Body of pancreas (tissue), 4 donors: ENCODE measurements at regions not wholly inside any gene's neighbourhood (a gene's known extent, or its start where the extent isn't known, plus 50 kb on each side); places are given as distances from the start of the nearest gene placed in this dataset.
"Not testable (repeated sequence)": the region's sequence is repeated elsewhere in the genome, so short reads cannot be mapped to it uniquely, and the experiment has no call there.

Source experiments
- ATAC-seq: fragments of 150-250 bp; one replicate; pipeline ENCODE4 v1.9.1; 2016
- DNase-seq, 4 donors: peaks; one replicate each; pipeline ENCODE4 v3.0.0-alpha.2; 2019
- H3K27ac ChIP-seq, 4 donors: fragments of 200-600 bp; sonication (generic); 1 replicate in 3 of 4; 2 replicates in 1 of 4; pipeline versions ENCODE4 v1.5.1 to v1.6.1; 2016 to 2019; ENCODE audit warnings: mild to moderate bottlenecking in 1 of 4, mixed read lengths in 1 of 4, moderate library complexity in 1 of 4
- H3K27me3 ChIP-seq, 2 donors: fragments of 200-600 bp; sonication (generic); one replicate each; pipeline ENCODE4 v1.6.0; 2016; ENCODE audit warnings: mild to moderate bottlenecking in 1 of 2
- H3K36me3 ChIP-seq, 2 donors: fragments of 200-600 bp; sonication (generic); replicated peaks in 1 of 2; 2 replicates each; pipeline ENCODE4 v1.5.1; 2016; ENCODE audit warnings: low read depth in 2 of 2; ENCODE audit not compliant: insufficient read depth in 1 of 2
- H3K4me1 ChIP-seq: fragments of 200-600 bp; sonication (generic); one replicate; pipeline ENCODE4 v1.6.0; 2016
- H3K4me3 ChIP-seq, 2 donors: fragments of 200-600 bp; sonication (generic); 1 replicate in 1 of 2; 2 replicates in 1 of 2; pipeline ENCODE4 v1.5.1; 2016 to 2019
- H3K9me3 ChIP-seq, 3 donors: fragments of 200-600 bp; sonication (generic); 1 replicate in 2 of 3; 2 replicates in 1 of 3; pipeline ENCODE4 v1.5.1; 2016
- CTCF ChIP-seq, 7 experiments: fragments of 450-650 bp in 4 of 7; fragments of 200-600 bp in 3 of 7; sonication (generic) in 3 of 7; IDR thresholded peaks; one replicate each; pipeline ENCODE4 v1.5.1; 2016 to 2019; ENCODE audit warnings: antibody characterized with exemption in 7 of 7
- POLR2A ChIP-seq, 3 donors: fragments of 450-650 bp; IDR thresholded peaks; one replicate each; pipeline ENCODE4 v1.6.1; 2016; ENCODE audit warnings: antibody characterized with exemption in 3 of 3, mild to moderate bottlenecking in 2 of 3
- WGBS, 2 donors: methylation state at CpG; one replicate each; pipeline ENCODE4 v1.1.5; 2017; 5-methylcytosine and 5-hydroxymethylcytosine counted together
- intact Hi-C: fragments of 100-400 bp; cut with DNase I; formaldehyde crosslinking; loops from one replicate; pipeline ENCODE4 v1.15.1; 2023

DNA sequence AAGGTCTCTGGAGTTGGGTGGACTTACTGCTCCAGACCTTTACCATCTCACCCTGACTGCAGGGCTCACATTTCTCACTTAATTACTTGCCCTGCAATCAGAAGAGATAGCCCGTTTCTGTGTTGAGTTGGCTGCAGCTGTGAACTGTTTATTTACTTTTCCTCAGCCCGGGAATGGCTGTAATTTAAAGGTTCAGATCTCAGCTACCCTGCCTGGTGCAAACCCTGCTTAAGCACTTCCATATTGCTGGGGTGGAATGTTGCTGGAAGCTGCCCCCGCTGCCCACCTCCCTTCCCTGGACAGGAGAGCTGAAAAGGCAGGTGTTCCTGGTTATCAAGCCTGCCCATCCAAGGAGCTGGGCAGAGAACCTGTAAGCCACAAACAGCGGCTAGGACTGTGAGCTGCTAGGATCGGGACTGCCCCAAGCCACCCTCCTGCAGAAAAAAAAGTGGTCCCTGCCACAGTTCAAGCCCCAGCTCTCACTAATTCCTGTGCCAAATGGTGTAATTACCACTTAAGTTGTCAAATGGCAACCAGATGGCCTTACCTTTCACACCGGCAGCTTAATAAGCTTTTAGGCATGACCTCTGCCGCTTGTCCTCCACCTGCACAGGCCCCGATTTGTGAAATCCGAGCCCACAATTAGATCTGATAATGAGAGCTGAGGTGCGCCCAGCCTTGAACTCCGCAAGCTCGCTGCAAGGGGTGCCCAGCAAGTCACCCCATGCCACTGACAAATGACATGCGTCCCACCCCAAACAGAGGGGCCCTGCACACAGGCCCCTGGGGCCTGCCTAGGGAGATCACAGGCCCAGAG lies 269.8 kb downstream of the C16orf95 start:
- Histone ChIP-seq H3K36me3 (no peaks in the 10 kb centered on the region), H3K27ac (no peak overlapping the region), H3K4me1 (peaks cover 34% of the 10 kb centered on the region), H3K9me3 (no peaks in the 10 kb centered on the region), H3K27me3 (no peaks in the 10 kb centered on the region), H3K4me3 (no peak overlapping the region)
- intact Hi-C loops: no loop called here
- WGBS, 2 donors: 23 to 40% methylated on average over 3 to 13 of the region's 13 CpGs
- DNase-seq (no peak), ATAC-seq (no peak)
- TF ChIP-seq CTCF (IDR thresholded peaks at IDR 0.05) (no peak), POLR2A (IDR thresholded peaks at IDR 0.05) (no peak)

GRCh38 chr16:87048038-87048729 lies 269.0 kb downstream of the C16orf95 start:
- Histone ChIP-seq H3K9me3 (no peaks in the 10 kb centered on the region), H3K36me3 (no peaks in the 10 kb centered on the region), H3K4me1 (peaks cover 27% of the 10 kb centered on the region), H3K27ac (no peak overlapping the region), H3K4me3 (no peak overlapping the region), H3K27me3 (no peaks in the 10 kb centered on the region)
- no peak for DNase-seq
- intact Hi-C loops: no loop called here
- ATAC-seq: no peak
- TF ChIP-seq POLR2A (IDR thresholded peaks at IDR 0.05) (no peak), CTCF (IDR thresholded peaks at IDR 0.05) (no peak)
- WGBS, 2 donors: 75 to 85% methylated on average over 8 to 9 of the region's 9 CpGs

DNA sequence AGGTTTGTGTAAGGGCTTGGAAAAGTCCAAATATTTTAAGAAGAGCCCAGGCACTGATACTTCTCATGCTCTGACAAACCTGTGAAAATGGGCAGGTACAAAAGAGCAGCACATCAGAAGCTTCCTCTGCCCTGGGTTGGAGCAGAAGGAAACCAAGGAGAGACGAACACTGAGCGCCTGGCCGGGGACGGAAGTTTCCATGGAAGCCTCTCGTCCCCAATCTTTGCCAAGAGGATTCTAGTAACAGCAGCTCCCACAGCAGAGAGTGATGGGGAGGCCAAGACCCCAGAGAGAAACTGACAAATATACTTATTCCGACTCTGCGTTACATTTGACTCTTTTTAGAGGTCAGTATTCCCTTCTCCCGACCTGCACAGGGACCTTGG lies 268.5 kb downstream of the C16orf95 start:
- no peak for TF ChIP-seq CTCF (IDR thresholded peaks at IDR 0.05)
- no peak for TF ChIP-seq POLR2A (IDR thresholded peaks at IDR 0.05)
- intact Hi-C loops: no loop called here
- Histone ChIP-seq H3K36me3 (no peaks in the 10 kb centered on the region), H3K4me1 (peaks cover 21% of the 10 kb centered on the region), H3K4me3 (no peak overlapping the region), H3K27me3 (peaks cover 0 to 4% of the 10 kb centered on the region in 2 donors), H3K27ac (no peak overlapping the region), H3K9me3 (no peaks in the 10 kb centered on the region)
- 85 to 88% methylated on average over 7 to 8 of the region's 8 CpGs for WGBS, 2 donors
- DNase-seq (no peak), ATAC-seq (no peak)

- H3K4me3 ChIP-seq, intact Hi-C loops, H3K36me3 ChIP-seq, DNase-seq, H3K9me3 ChIP-seq, H3K27ac ChIP-seq, H3K27me3 ChIP-seq, ATAC-seq: not testable (repeated sequence)
- peaks cover 16% of the 10 kb centered on the region for H3K4me1 ChIP-seq
- WGBS, 2 donors: 66% methylated on average over 7 of the region's 7 CpGs
These were observed 268.0 kb downstream of the C16orf95 start for GRCh38 chr16:87049216-87049615.

DNA sequence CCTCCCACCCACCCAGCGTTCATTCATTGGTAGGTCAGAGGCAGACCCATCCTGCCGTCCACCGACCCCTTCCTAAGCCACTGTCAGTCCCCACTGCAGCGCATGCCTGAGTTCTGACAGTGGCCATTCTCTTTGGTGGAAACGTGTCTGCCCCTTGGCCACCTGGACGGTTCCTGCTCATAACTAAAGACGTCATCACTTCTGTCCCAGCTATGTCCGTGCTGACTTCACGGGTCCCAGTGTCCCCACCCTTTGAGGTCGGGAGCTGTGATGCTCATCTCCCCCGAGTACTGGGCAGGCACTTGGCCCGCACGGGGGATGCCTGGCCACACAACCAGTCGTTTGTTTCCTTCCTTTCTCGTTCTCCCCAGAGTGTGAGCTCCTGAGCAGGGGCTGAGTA lies 267.1 kb downstream of the C16orf95 start:
- no peak for DNase-seq
- Histone ChIP-seq H3K4me3 (no peak overlapping the region), H3K27me3 (peaks cover 0 to 9% of the 10 kb centered on the region in 2 donors), H3K4me1 (peaks cover 15% of the 10 kb centered on the region), H3K9me3 (no peaks in the 10 kb centered on the region), H3K36me3 (no peaks in the 10 kb centered on the region), H3K27ac (no peak overlapping the region)
- WGBS, 2 donors: 78 to 83% methylated on average over 15 of the region's 15 CpGs
- intact Hi-C loops: loop anchor here (10.0 kb wide), 1 partner anchor 215 kb away; no protein-coding TSS in a partner anchor
- TF ChIP-seq POLR2A (IDR thresholded peaks at IDR 0.05) (no peak), CTCF (IDR thresholded peaks at IDR 0.05) (no peak)
- no peak for ATAC-seq
